Upper lobe of left lung (tissue), 6 donors: ENCODE measurements at regions not wholly inside any gene's neighbourhood (a gene's known extent, or its start where the extent isn't known, plus 50 kb on each side); places are given as distances from the start of the nearest gene placed in this dataset.
"Not testable (repeated sequence)": the region's sequence is repeated elsewhere in the genome, so short reads cannot be mapped to it uniquely, and the experiment has no call there.

Experiments used
- ATAC-seq, 2 donors: fragments of 200-7000 bp; cut with Tn5 transposase; one replicate each; pipeline ENCODE4 v1.9.1; 2022; ENCODE audit warnings: mild to moderate bottlenecking in 2 of 2, moderate library complexity in 2 of 2; ENCODE audit not compliant: low FRiP score in 2 of 2
- DNase-seq, 2 donors: peaks; one replicate each; pipeline ENCODE4 v3.0.0-alpha.2; 2019 to 2020
- H3K27ac ChIP-seq, 4 donors: fragments of 200-600 bp; sonication (generic); one replicate each; pipeline ENCODE4 v1.5.1; 2016 to 2019
- H3K27me3 ChIP-seq, 4 donors: fragments of 200-600 bp; sonication (generic); one replicate each; pipeline ENCODE4 v1.5.1; 2017 to 2019
- H3K36me3 ChIP-seq, 4 donors: fragments of 200-600 bp; sonication (generic); one replicate each; pipeline ENCODE4 v1.5.1; 2016 to 2019
- H3K4me1 ChIP-seq, 4 donors: fragments of 200-600 bp; sonication (generic); one replicate each; pipeline ENCODE4 v1.5.1; 2018 to 2019
- H3K4me3 ChIP-seq, 4 donors: fragments of 200-600 bp; sonication (generic); one replicate each; pipeline ENCODE4 v1.5.1; 2017 to 2019; ENCODE audit warnings: mild to moderate bottlenecking in 2 of 4, moderate library complexity in 1 of 4
- H3K9me3 ChIP-seq, 4 donors: fragments of 200-600 bp; sonication (generic); one replicate each; pipeline ENCODE4 v1.5.1; 2018 to 2019
- EP300 ChIP-seq, 4 donors: sonication (generic); formaldehyde crosslinking; IDR thresholded peaks; one replicate each; pipeline ENCODE4 v1.5.1; 2017; ENCODE audit warnings: antibody characterized with exemption in 4 of 4, control low read depth in 2 of 4
- POLR2A ChIP-seq, 4 donors: fragments of 450-650 bp; IDR thresholded peaks; one replicate each; pipeline ENCODE4 v1.5.1; 2016 to 2017; ENCODE audit warnings: antibody characterized with exemption in 4 of 4, mild to moderate bottlenecking in 2 of 4
- POLR2AphosphoS5 ChIP-seq, 2 donors: sonication (generic); formaldehyde crosslinking; IDR thresholded peaks; one replicate each; pipeline ENCODE4 v1.5.1; 2017; ENCODE audit warnings: antibody characterized with exemption in 2 of 2
- WGBS, 2 donors: methylation state at CpG; one replicate each; pipeline ENCODE4 v1.1.5; 2017 to 2018; 5-methylcytosine and 5-hydroxymethylcytosine counted together
- TF ChIP-seq, protein P1 (sequence below), 6 experiments: fragments of 450-650 bp in 4 of 6; fragments of 200-600 bp in 2 of 6; sonication (generic) in 2 of 6; IDR thresholded peaks; one replicate each; pipeline ENCODE4 v1.5.1; 2016 to 2019; ENCODE audit warnings: antibody characterized with exemption in 6 of 6
- donor health status: DM: no; HTN: no; CAD: no; lungs with moderate emphysema.
- donor health status: DM: no; HTN: yes; CAD: no; lungs with severe emphysema.

DNA sequence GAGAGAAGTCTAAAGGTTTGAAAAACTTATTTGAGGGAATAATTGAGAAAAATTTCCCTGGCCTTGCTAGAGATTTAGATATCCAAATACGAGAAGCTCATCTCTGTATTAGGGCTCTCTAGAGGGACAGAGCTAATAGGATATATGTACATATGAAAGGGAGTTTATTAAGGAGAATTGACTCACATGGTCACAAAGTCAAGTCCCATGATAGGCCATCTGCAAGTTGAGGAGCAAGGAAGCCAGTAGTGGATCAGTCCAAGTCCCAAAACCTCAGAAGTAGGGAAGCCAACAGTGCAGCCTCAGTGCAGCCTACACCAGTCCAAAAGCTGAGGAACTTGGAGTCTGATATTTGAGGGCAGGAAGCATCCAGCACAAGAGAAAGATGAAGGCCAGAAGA is 126.7 kb downstream of the PJA2 start:
- H3K4me1 ChIP-seq, H3K4me3 ChIP-seq, ATAC-seq, DNase-seq, H3K27me3 ChIP-seq, H3K27ac ChIP-seq, H3K36me3 ChIP-seq: not testable (repeated sequence)
- WGBS, 2 donors, result 81 to 91% methylated on average over 1 of the region's 1 CpG
- peaks cover 0 to 19% (median 12%) of the 10 kb centered on the region in 4 donors for H3K9me3 ChIP-seq

DNA sequence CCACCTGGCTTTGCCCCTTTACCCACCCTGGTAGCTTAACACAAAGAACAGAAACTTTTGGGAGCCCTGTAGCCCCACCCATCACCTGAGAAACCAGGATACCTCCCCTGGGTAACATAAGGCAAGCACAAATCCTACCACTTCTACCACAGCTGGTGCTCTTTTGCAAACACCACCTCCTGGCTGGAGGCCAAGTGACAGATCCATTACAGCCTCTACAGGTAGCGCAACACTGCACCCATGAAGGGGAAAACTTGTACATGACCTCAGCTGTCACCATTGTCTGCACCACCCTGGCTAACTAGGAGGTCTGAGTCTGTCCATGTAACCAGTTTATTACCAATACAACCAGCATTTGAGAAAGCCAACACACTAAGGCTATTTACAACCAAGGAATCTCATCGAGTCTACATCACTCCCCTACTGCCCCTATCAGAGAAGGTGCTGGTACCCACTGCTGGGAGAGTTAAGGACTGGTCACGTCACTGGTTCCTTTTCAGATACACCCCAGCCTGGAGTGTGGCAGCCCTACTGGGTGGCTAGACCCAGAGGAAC is 128.6 kb downstream of the PJA2 start:
- Histone ChIP-seq H3K27me3 (no peaks in the 10 kb centered on the region), H3K36me3 (no peaks in the 10 kb centered on the region), H3K9me3 (peaks cover 0 to 8% (median 5%) of the 10 kb centered on the region in 4 donors), H3K4me1 (no peaks in the 10 kb centered on the region), H3K4me3 (no peak overlapping the region), H3K27ac (no peak overlapping the region)
- DNase-seq, result no peak
- WGBS, 2 donors, result 77 to 92% methylated on average over 3 of the region's 3 CpGs
- peak; percentile 26 to 32 for ATAC-seq
- TF ChIP-seq, protein P1, sequence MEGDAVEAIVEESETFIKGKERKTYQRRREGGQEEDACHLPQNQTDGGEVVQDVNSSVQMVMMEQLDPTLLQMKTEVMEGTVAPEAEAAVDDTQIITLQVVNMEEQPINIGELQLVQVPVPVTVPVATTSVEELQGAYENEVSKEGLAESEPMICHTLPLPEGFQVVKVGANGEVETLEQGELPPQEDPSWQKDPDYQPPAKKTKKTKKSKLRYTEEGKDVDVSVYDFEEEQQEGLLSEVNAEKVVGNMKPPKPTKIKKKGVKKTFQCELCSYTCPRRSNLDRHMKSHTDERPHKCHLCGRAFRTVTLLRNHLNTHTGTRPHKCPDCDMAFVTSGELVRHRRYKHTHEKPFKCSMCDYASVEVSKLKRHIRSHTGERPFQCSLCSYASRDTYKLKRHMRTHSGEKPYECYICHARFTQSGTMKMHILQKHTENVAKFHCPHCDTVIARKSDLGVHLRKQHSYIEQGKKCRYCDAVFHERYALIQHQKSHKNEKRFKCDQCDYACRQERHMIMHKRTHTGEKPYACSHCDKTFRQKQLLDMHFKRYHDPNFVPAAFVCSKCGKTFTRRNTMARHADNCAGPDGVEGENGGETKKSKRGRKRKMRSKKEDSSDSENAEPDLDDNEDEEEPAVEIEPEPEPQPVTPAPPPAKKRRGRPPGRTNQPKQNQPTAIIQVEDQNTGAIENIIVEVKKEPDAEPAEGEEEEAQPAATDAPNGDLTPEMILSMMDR (IDR thresholded peaks at IDR 0.05), result no peak
- TF ChIP-seq EP300 (IDR thresholded peaks at IDR 0.05) (no peak), POLR2AphosphoS5 (IDR thresholded peaks at IDR 0.05) (no peak), POLR2A (IDR thresholded peaks at IDR 0.05) (no peak)

DNA sequence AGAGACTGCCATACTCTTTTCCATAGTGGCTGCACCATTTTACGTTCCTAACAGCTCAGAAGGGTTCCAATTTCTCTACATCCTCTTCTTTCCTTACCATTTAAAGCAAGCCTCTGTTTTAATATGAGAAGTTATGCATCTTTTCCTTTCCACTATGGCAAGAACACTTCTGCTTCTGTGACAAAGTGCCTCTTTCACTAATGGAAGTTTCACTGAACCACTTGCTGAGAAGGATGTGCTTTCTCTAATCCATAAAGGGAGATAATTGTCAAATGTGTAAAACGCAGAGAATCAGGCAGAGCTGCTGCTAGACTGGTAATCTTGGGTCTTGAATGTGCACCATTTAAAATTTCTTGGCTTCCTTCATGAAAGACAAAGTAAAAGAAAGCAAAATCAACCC is 131.6 kb downstream of the PJA2 start:
- no peak for TF ChIP-seq POLR2A (IDR thresholded peaks at IDR 0.05)
- TF ChIP-seq, protein P1 (IDR thresholded peaks at IDR 0.05), result no peak

DNA sequence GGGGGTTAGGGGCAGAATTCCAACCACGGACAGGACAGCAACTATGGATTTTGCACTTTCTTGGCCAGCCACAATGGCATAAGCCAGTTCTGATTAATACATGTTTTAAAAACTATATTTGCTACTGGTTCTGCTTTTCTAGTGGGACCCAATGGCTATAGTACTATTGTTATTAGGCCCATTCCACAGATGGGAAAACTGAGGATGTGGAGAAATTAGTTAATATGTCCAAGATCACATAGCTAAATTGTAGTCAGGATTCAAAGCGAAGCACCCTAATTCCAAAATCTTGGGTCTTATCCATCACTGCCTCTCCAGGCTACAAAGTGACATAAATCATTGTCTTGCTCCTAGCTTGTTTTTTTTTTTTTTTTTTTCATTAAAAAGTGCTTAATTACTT is 133.9 kb downstream of the PJA2 start:
- no peaks in the 10 kb centered on the region for H3K9me3 ChIP-seq
- no peaks in the 10 kb centered on the region for H3K36me3 ChIP-seq
- TF ChIP-seq POLR2AphosphoS5 (IDR thresholded peaks at IDR 0.05) (no peak), EP300 (IDR thresholded peaks at IDR 0.05) (no peak), POLR2A (IDR thresholded peaks at IDR 0.05) (no peak)
- TF ChIP-seq, protein P1 (IDR thresholded peaks at IDR 0.05), result no peak
- no peak for DNase-seq
- WGBS, 2 donors, result 85 to 95% methylated on average over 2 of the region's 2 CpGs
- H3K4me1 ChIP-seq, result no peaks in the 10 kb centered on the region
- H3K4me3 ChIP-seq, result no peak overlapping the region
- no peak overlapping the region for H3K27ac ChIP-seq
- no peak for ATAC-seq
- H3K27me3 ChIP-seq, result no peaks in the 10 kb centered on the region

More for the DNA sequence above, 131.6 kb downstream of the PJA2 start:
- ATAC-seq (no peak), DNase-seq (no peak)
- Histone ChIP-seq H3K9me3 (no peaks in the 10 kb centered on the region), H3K36me3 (no peaks in the 10 kb centered on the region), H3K4me3 (no peak overlapping the region), H3K4me1 (no peaks in the 10 kb centered on the region), H3K27me3 (no peaks in the 10 kb centered on the region), H3K27ac (no peak overlapping the region)
- 88 to 92% methylated on average over 2 of the region's 2 CpGs for WGBS, 2 donors

DNA sequence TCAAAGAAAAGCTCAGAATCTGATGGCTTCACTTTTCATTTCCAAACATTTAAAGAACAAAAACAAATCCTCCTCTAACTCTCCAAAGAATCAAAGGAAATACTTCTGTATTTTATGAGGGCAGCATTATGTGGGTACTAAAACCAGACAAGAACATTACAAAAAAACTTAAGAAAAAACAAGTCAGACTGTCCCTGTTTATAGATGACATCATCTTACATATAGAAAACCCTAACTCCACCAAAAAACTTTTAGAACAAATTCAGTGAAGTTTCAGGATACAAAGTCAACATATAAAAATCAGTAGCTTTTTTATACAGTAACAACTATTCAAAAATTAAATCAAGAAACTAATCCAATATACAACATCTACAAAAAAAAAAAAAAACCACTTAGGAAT is 136.2 kb downstream of the PJA2 start:
- ATAC-seq, result no peak
- no peak overlapping the region for H3K4me3 ChIP-seq
- DNase-seq, result no peak
- no peak overlapping the region for H3K27ac ChIP-seq
- H3K9me3 ChIP-seq, result no peaks in the 10 kb centered on the region
- H3K4me1 ChIP-seq, result no peaks in the 10 kb centered on the region
- no peaks in the 10 kb centered on the region for H3K27me3 ChIP-seq
- TF ChIP-seq POLR2A (IDR thresholded peaks at IDR 0.05) (no peak), POLR2AphosphoS5 (IDR thresholded peaks at IDR 0.05) (no peak), EP300 (IDR thresholded peaks at IDR 0.05) (no peak)
- TF ChIP-seq, protein P1 (IDR thresholded peaks at IDR 0.05), result no peak
- no peaks in the 10 kb centered on the region for H3K36me3 ChIP-seq
